CD14-positive monocyte (primary cell): ENCODE measurements at regions not wholly inside any gene's neighbourhood (a gene's known extent, or its start where the extent isn't known, plus 50 kb on each side); places are given as distances from the start of the nearest gene placed in this dataset.

Source experiments
- DNase-seq, 3 donors: peaks; one replicate each; pipeline ENCODE4 v3.0.0-alpha.2; 2011 to 2022
- H2AFZ ChIP-seq: 2 replicates; pipeline ENCODE4 v1.6.0; 2012; ENCODE audit warnings: mild to moderate bottlenecking, low read depth, low read length, inconsistent platforms; ENCODE audit not compliant: insufficient read depth, poor library complexity, severe bottlenecking
- H3K27ac ChIP-seq, 2 donors: 1 replicate in 1 of 2; 2 replicates in 1 of 2; pipeline ENCODE4 v1.5.1; 2012 to 2013; ENCODE audit warnings: low read length in 2 of 2, control low read depth in 1 of 2, inconsistent platforms in 1 of 2, low read depth in 1 of 2, mild to moderate bottlenecking in 1 of 2
- H3K27me3 ChIP-seq, 2 donors: one replicate each; pipeline versions ENCODE4 v1.6.0 to v1.6.1; 2011 to 2013; ENCODE audit warnings: low read length in 2 of 2; ENCODE audit not compliant: control insufficient read depth in 2 of 2, insufficient read depth in 2 of 2
- H3K36me3 ChIP-seq, 2 donors: replicated peaks in 1 of 2; 1 replicate in 1 of 2; 2 replicates in 1 of 2; pipeline versions ENCODE4 v1.5.1 to v1.6.1; 2012 to 2013; ENCODE audit warnings: low read length in 2 of 2, control low read depth in 1 of 2, inconsistent platforms in 1 of 2, mild to moderate bottlenecking in 1 of 2; ENCODE audit not compliant: insufficient read depth in 2 of 2, control insufficient read depth in 1 of 2
- H3K4me1 ChIP-seq, 2 donors: 1 replicate in 1 of 2; 2 replicates in 1 of 2; pipeline versions ENCODE4 v1.5.1 to v1.6.1; 2012 to 2013; ENCODE audit warnings: low read length in 2 of 2, control low read depth in 1 of 2, inconsistent platforms in 1 of 2, mild to moderate bottlenecking in 1 of 2, moderate library complexity in 1 of 2; ENCODE audit not compliant: insufficient read depth in 2 of 2, control insufficient read depth in 1 of 2
- H3K4me2 ChIP-seq: replicated peaks from 2 replicates; pipeline ENCODE3; 2012; ENCODE audit warnings: low read length, moderate library complexity, mild to moderate bottlenecking; ENCODE audit not compliant: poor library complexity, severe bottlenecking; ENCODE audit errors: extremely low read depth
- H3K4me3 ChIP-seq, 3 experiments: fragments of 200-600 bp in 1 of 3; sonication (generic) in 1 of 3; replicated peaks in 1 of 3; 1 replicate in 2 of 3; 2 replicates in 1 of 3; pipeline ENCODE4 v1.5.1; 2011 to 2013; ENCODE audit warnings: low read length in 3 of 3, mild to moderate bottlenecking in 3 of 3, control low read depth in 2 of 3, low read depth in 2 of 3, inconsistent platforms in 1 of 3, moderate library complexity in 1 of 3
- H3K79me2 ChIP-seq: 2 replicates; pipeline ENCODE4 v1.6.0; 2012; ENCODE audit warnings: mild to moderate bottlenecking, control low read depth, inconsistent platforms, low read length, moderate library complexity; ENCODE audit not compliant: insufficient read depth
- H3K9ac ChIP-seq: 2 replicates; pipeline ENCODE4 v1.6.0; 2017; ENCODE audit warnings: low read length, mild to moderate bottlenecking; ENCODE audit not compliant: insufficient read depth, poor library complexity, severe bottlenecking
- H3K9me3 ChIP-seq, 2 donors: replicated peaks in 1 of 2; 1 replicate in 1 of 2; 2 replicates in 1 of 2; pipeline versions ENCODE4 v1.5.1 to v1.6.1; 2012 to 2013; ENCODE audit warnings: low read length in 2 of 2, control low read depth in 1 of 2; ENCODE audit not compliant: control insufficient read depth in 1 of 2, insufficient read depth in 1 of 2
- H4K20me1 ChIP-seq: 2 replicates; pipeline ENCODE4 v1.6.0; 2012; ENCODE audit warnings: mild to moderate bottlenecking, low read length, control low read depth, moderate library complexity; ENCODE audit not compliant: insufficient read depth
- H3K27ac Mint-ChIP-seq, 7 donors: one replicate each; pipeline ENCODE4 v1.8.0; 2020; ENCODE audit warnings: mild to moderate bottlenecking in 7 of 7, mixed read lengths in 7 of 7, moderate library complexity in 6 of 7, inconsistent platforms in 2 of 7
- H3K27me3 Mint-ChIP-seq, 3 donors: one replicate each; pipeline ENCODE4 v1.8.0; 2021 to 2022; ENCODE audit warnings: low read depth in 3 of 3, mild to moderate bottlenecking in 3 of 3, mixed read lengths in 3 of 3, moderate library complexity in 3 of 3, inconsistent platforms in 1 of 3
- H3K36me3 Mint-ChIP-seq, 2 donors: one replicate each; pipeline ENCODE4 v1.8.0; 2020; ENCODE audit warnings: mixed read lengths in 2 of 2, inconsistent platforms in 1 of 2, mild to moderate bottlenecking in 1 of 2
- H3K4me1 Mint-ChIP-seq: one replicate; pipeline ENCODE4 v1.8.0; 2020; ENCODE audit warnings: mild to moderate bottlenecking, mixed read lengths
- H3K4me3 Mint-ChIP-seq, 2 donors: one replicate each; pipeline ENCODE4 v1.8.0; 2020; ENCODE audit warnings: mild to moderate bottlenecking in 2 of 2, mixed read lengths in 2 of 2, moderate library complexity in 1 of 2
- H3K9me3 Mint-ChIP-seq, 7 donors: one replicate each; pipeline ENCODE4 v1.8.0; 2020 to 2022; ENCODE audit warnings: mixed read lengths in 7 of 7, mild to moderate bottlenecking in 6 of 7, moderate library complexity in 6 of 7, inconsistent platforms in 2 of 7
- CTCF ChIP-seq: fragments of 200-600 bp; IDR thresholded peaks from one replicate; pipeline ENCODE4 v1.8.0; 2022; ENCODE audit warnings: antibody characterized with exemption, mild to moderate bottlenecking
- WGBS: methylation state at CpG from one replicate; pipeline ENCODE4 v1.1.5; 2013; ENCODE audit warnings: missing lambda C conversion rate; ENCODE audit not compliant: insufficient coverage; 5-methylcytosine and 5-hydroxymethylcytosine counted together
- intact Hi-C, 2 donors: fragments of 100-400 bp; cut with micrococcal nuclease; formaldehyde crosslinking; loops; one replicate each; pipeline versions ENCODE4 v1.15.0 to v1.15.1; 2023

GRCh38 chr5:15440434-15440833 lies 59.5 kb upstream of the FBXL7 start:
- Histone ChIP-seq H3K27ac (no peak overlapping the region), H3K36me3 (no peaks in the 10 kb centered on the region), H3K4me3 (no peak overlapping the region), H3K9ac (no peak overlapping the region), H3K79me2 (no peaks in the 10 kb centered on the region), H3K4me1 (no peaks in the 10 kb centered on the region), H4K20me1 (no peaks in the 10 kb centered on the region), H3K4me2 (no peak overlapping the region), H2AFZ (no peak overlapping the region), H3K9me3 (peaks cover 8 to 18% of the 10 kb centered on the region in 2 donors), H3K27me3 (no peaks in the 10 kb centered on the region)
- H3K9me3 Mint-ChIP-seq = peaks cover 1 to 12% (median 3%) of the 10 kb centered on the region in 7 donors
- no peaks in the 10 kb centered on the region for H3K36me3 Mint-ChIP-seq
- intact Hi-C loops = no loop called here
- no peaks in the 10 kb centered on the region for H3K27me3 Mint-ChIP-seq
- no peaks in the 10 kb centered on the region for H3K4me1 Mint-ChIP-seq
- H3K27ac Mint-ChIP-seq = no peak overlapping the region
- 65% methylated on average over 4 of the region's 5 CpGs for WGBS
- no peak overlapping the region for H3K4me3 Mint-ChIP-seq
- no peak for DNase-seq
- TF ChIP-seq CTCF = no peak

DNA sequence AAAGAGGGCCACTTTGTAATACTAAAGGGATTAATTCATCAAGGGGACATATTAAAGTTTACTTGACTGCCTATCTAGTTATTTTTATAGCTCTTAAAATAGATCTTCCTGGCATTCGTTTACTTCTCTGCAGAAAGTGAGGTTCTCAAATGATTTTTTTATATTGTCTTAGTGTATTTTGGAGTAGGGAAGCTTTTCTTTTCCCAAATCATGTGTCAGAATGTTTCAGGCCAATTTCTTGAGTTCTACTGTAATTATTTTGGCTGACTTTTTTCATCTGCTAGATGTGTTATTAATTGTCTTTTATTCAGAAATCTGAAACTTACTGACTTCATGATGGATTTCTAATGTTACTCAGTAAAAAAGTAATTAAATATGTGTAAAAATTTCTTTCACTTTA lies 60.2 kb upstream of the FBXL7 start:
- no peak for DNase-seq
- H2AFZ ChIP-seq = no peak overlapping the region
- no peaks in the 10 kb centered on the region for H3K27me3 ChIP-seq
- no CpG with 5 or more reads among the region's 1 CpG for WGBS
- H3K4me3 ChIP-seq = no peak overlapping the region
- no peaks in the 10 kb centered on the region for H3K36me3 Mint-ChIP-seq
- H3K9ac ChIP-seq = no peak overlapping the region
- H3K4me1 ChIP-seq = no peaks in the 10 kb centered on the region
- H3K9me3 ChIP-seq = peaks cover 8 to 14% of the 10 kb centered on the region in 2 donors
- H3K4me3 Mint-ChIP-seq = no peak overlapping the region
- H3K27me3 Mint-ChIP-seq = no peaks in the 10 kb centered on the region
- H3K79me2 ChIP-seq = no peaks in the 10 kb centered on the region
- H3K27ac Mint-ChIP-seq = no peak overlapping the region
- no peaks in the 10 kb centered on the region for H3K36me3 ChIP-seq
- peaks cover 1 to 12% (median 3%) of the 10 kb centered on the region in 7 donors for H3K9me3 Mint-ChIP-seq
- H3K4me1 Mint-ChIP-seq = no peaks in the 10 kb centered on the region
- H4K20me1 ChIP-seq = no peaks in the 10 kb centered on the region
- no peak for TF ChIP-seq CTCF
- H3K4me2 ChIP-seq = no peak overlapping the region
- no peak overlapping the region for H3K27ac ChIP-seq
- intact Hi-C loops = no loop called here
